ENCODE measurements at regions not wholly inside any gene's neighbourhood (a gene's known extent, or its start where the extent isn't known, plus 50 kb on each side); places are given as distances from the start of the nearest gene placed in this dataset.
"Not testable (repeated sequence)": the region's sequence is repeated elsewhere in the genome, so short reads cannot be mapped to it uniquely, and the experiment has no call there.

DNA sequence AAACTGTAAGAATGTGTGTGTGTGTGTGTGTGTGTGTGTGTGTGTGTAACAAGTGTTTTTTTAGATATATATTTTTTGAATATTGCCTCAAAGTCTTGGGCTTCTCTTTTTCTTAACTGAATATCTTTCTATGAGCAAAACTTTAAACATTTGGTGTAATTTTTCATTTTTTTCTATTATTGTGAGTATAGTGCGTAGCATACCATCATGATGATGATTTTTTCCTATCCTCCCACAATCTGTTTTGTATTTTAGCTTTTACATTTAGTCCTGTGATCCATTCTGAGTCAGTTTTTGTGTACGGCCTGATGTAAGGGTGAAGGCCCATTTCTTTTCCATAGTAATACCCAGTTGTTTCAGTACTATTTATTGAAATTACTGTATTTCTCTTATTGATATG is 680.6 kb downstream of the TTLL7 start:
- Histone ChIP-seq H3K9me3 (ENCODE audit: severe bottlenecking) (no peaks in the 10 kb centered on the region), H3K27me3 (ENCODE audit: insufficient read depth, poor library complexity, severe bottlenecking) (no peaks in the 10 kb centered on the region), H3K4me3 (ENCODE audit: severe bottlenecking) (no peak overlapping the region), H3K27ac (ENCODE audit: poor library complexity, severe bottlenecking) (no peak overlapping the region), H3K36me3 (ENCODE audit: low read depth) (no peaks in the 10 kb centered on the region), H3K4me1 (ENCODE audit: insufficient read depth, poor library complexity, severe bottlenecking) (no peaks in the 10 kb centered on the region)
- no peak for DNase-seq (ENCODE audit: low spot score)
- TF ChIP-seq, protein P1, sequence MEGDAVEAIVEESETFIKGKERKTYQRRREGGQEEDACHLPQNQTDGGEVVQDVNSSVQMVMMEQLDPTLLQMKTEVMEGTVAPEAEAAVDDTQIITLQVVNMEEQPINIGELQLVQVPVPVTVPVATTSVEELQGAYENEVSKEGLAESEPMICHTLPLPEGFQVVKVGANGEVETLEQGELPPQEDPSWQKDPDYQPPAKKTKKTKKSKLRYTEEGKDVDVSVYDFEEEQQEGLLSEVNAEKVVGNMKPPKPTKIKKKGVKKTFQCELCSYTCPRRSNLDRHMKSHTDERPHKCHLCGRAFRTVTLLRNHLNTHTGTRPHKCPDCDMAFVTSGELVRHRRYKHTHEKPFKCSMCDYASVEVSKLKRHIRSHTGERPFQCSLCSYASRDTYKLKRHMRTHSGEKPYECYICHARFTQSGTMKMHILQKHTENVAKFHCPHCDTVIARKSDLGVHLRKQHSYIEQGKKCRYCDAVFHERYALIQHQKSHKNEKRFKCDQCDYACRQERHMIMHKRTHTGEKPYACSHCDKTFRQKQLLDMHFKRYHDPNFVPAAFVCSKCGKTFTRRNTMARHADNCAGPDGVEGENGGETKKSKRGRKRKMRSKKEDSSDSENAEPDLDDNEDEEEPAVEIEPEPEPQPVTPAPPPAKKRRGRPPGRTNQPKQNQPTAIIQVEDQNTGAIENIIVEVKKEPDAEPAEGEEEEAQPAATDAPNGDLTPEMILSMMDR (IDR thresholded peaks at IDR 0.05; ENCODE audit: poor library complexity, severe bottlenecking) = no peak
- no peak for ATAC-seq (ENCODE audit: low read depth)

DNA sequence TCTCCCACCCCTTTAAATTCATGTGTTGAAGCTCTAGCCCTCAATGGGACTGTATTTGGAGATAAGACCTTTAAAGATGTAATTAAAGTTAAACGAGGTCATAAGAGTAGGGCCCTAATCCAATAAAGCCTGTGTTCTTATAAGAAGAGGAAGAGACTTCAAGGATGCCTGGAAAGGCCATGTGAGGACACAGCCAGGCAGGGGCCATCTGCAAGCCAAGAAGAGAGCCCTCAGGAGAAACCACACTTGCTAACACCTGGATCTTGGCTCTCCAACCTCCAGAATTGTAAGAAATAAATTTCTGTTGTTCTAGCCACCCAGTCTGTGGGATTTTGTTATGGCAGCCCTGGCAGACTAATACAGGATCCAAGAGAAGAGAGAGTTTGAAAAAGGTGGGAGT is 683.5 kb downstream of the TTLL7 start:
- H3K4me3 ChIP-seq (ENCODE audit: severe bottlenecking); ATAC-seq (ENCODE audit: low read depth); DNase-seq (ENCODE audit: low spot score); H3K9me3 ChIP-seq (ENCODE audit: severe bottlenecking); H3K27ac ChIP-seq (ENCODE audit: poor library complexity, severe bottlenecking); H3K4me1 ChIP-seq (ENCODE audit: insufficient read depth, poor library complexity, severe bottlenecking); H3K36me3 ChIP-seq (ENCODE audit: low read depth); H3K27me3 ChIP-seq (ENCODE audit: insufficient read depth, poor library complexity, severe bottlenecking): not testable (repeated sequence)

DNA sequence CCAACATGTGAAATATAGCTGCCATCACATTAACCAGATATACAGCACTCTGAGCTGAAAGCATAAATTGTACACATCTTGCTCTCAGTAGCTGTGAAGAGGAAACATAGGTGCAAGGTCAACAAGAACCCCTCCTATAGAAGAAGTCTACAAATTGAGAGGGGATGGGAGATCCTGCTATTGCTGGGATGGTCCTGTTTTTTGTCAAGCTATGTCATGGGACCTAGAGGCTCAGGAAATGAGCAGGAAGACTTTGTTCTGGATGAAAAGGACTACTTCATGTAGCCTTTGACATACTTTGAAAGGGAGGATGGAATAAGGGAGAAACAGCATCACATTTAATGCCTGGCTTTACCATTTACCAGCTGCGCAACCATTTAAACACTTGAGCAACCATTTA is 688.8 kb downstream of the TTLL7 start:
- H3K36me3 ChIP-seq (ENCODE audit: low read depth); H3K27ac ChIP-seq (ENCODE audit: poor library complexity, severe bottlenecking); H3K4me3 ChIP-seq (ENCODE audit: severe bottlenecking); H3K27me3 ChIP-seq (ENCODE audit: insufficient read depth, poor library complexity, severe bottlenecking); H3K9me3 ChIP-seq (ENCODE audit: severe bottlenecking); ATAC-seq (ENCODE audit: low read depth); DNase-seq (ENCODE audit: low spot score); H3K4me1 ChIP-seq (ENCODE audit: insufficient read depth, poor library complexity, severe bottlenecking): not testable (repeated sequence)

DNA sequence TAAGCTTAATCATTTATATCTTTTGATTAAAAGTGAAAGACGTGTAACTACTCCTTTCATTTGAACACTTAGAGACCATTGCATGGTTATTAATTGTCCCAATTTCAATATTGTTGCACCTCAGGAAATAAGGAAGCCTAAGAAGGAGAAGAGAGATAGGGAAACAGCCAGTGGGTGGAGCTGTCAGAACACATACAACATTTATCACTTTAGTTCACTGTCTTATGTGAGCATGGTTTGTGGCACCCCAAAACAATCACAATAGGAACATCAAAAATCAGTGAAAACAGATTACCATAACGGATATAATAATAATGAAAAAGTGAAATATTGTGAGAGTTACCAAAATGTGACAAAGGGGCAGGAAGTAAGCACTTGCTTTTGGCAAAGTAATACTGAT is 689.9 kb downstream of the TTLL7 start:
- not testable (repeated sequence) for ATAC-seq (ENCODE audit: low read depth); H3K4me1 ChIP-seq (ENCODE audit: insufficient read depth, poor library complexity, severe bottlenecking)

DNA sequence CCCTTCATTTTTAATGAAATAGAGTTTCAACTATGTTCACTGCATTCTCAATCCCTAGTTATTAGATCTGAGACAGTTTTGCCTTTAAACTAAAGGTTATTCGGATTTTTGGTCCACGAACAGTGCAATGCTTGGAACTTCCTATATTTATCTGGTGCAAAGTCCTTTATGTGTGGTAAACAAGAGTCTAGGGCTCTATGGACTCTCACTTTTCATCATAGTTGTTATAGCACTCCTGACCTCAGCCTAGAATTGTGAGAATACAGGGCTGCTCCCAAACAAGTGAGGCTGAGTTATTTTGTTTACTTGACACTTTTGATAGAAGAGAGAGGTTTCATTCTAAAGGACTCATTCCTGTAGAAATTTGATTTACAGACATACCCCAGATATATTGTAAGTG is 692.1 kb downstream of the TTLL7 start:
- not testable (repeated sequence) for H3K4me3 ChIP-seq (ENCODE audit: severe bottlenecking); H3K4me1 ChIP-seq (ENCODE audit: insufficient read depth, poor library complexity, severe bottlenecking); DNase-seq (ENCODE audit: low spot score); H3K36me3 ChIP-seq (ENCODE audit: low read depth); H3K27me3 ChIP-seq (ENCODE audit: insufficient read depth, poor library complexity, severe bottlenecking); ATAC-seq (ENCODE audit: low read depth); H3K9me3 ChIP-seq (ENCODE audit: severe bottlenecking); H3K27ac ChIP-seq (ENCODE audit: poor library complexity, severe bottlenecking)

More for the DNA sequence above, 689.9 kb downstream of the TTLL7 start:
- H3K27ac ChIP-seq (ENCODE audit: poor library complexity, severe bottlenecking); H3K27me3 ChIP-seq (ENCODE audit: insufficient read depth, poor library complexity, severe bottlenecking); H3K9me3 ChIP-seq (ENCODE audit: severe bottlenecking); H3K4me3 ChIP-seq (ENCODE audit: severe bottlenecking); H3K36me3 ChIP-seq (ENCODE audit: low read depth); DNase-seq (ENCODE audit: low spot score): not testable (repeated sequence)

DNA sequence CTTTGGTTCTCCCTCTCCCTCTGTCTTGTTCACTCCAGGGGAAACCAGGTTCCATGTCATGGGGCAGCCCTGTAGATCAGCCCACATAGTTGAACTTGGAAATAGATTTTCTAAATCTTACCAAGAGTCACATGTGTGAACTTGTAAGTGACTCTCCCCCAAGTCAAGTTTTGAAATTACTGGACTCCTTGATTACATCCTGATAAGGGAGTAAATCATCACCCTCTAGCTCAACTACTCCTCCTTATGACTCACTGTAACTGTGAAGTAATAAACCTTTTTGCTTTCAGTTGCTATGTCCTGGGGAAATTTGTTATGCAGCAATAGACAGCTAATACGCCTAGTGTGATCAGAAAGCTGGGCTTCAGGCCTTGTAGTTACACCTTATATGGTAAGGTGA is 703.3 kb downstream of the TTLL7 start:
- H3K4me1 ChIP-seq (ENCODE audit: insufficient read depth, poor library complexity, severe bottlenecking); H3K27ac ChIP-seq (ENCODE audit: poor library complexity, severe bottlenecking); H3K27me3 ChIP-seq (ENCODE audit: insufficient read depth, poor library complexity, severe bottlenecking); DNase-seq (ENCODE audit: low spot score); H3K36me3 ChIP-seq (ENCODE audit: low read depth); H3K9me3 ChIP-seq (ENCODE audit: severe bottlenecking); ATAC-seq (ENCODE audit: low read depth); H3K4me3 ChIP-seq (ENCODE audit: severe bottlenecking): not testable (repeated sequence)

DNA sequence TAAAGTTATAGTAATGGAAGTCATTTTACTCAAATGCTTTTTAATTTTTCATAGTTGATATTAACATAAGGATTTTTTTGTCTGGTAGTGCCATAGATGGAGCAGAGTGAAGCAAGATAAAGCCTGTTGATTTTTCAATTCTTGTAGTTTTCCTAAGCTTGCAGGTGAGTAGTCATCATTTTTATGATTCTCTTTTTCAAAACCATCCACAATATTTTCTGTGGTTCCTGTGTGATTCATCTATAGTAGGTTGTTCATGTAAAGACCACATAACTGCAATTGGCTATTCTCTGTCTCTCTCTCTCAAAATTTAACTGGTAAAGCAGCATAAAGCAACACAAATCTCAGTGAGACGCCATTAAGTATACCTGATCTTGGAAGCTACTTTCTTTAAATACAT is 711.5 kb downstream of the TTLL7 start:
- ATAC-seq (ENCODE audit: low read depth); H3K27me3 ChIP-seq (ENCODE audit: insufficient read depth, poor library complexity, severe bottlenecking); H3K4me3 ChIP-seq (ENCODE audit: severe bottlenecking); H3K4me1 ChIP-seq (ENCODE audit: insufficient read depth, poor library complexity, severe bottlenecking); H3K9me3 ChIP-seq (ENCODE audit: severe bottlenecking); DNase-seq (ENCODE audit: low spot score); H3K36me3 ChIP-seq (ENCODE audit: low read depth); H3K27ac ChIP-seq (ENCODE audit: poor library complexity, severe bottlenecking): not testable (repeated sequence)

DNA sequence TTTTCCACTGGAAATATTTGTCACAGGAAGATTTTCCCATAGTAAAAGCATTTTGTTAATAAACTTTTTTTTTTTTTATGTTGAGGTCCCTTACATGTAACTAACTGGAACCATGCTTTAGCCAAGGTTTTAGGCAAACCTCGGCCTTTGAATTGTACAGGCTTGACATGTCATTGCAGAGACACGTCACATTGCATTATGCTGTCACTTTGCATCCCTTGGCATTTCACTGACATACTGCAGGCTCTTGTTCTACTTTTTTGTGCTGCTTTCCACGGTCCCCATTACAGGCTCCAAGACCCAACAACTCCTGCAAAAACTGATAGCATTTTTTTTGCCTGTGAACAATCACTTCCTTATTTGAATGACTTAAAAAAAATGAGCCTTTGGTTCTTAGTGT is 724.3 kb downstream of the TTLL7 start:
- ATAC-seq (ENCODE audit: low read depth); H3K4me3 ChIP-seq (ENCODE audit: severe bottlenecking); H3K27me3 ChIP-seq (ENCODE audit: insufficient read depth, poor library complexity, severe bottlenecking); H3K27ac ChIP-seq (ENCODE audit: poor library complexity, severe bottlenecking); DNase-seq (ENCODE audit: low spot score); H3K4me1 ChIP-seq (ENCODE audit: insufficient read depth, poor library complexity, severe bottlenecking); H3K9me3 ChIP-seq (ENCODE audit: severe bottlenecking); H3K36me3 ChIP-seq (ENCODE audit: low read depth): not testable (repeated sequence)

DNA sequence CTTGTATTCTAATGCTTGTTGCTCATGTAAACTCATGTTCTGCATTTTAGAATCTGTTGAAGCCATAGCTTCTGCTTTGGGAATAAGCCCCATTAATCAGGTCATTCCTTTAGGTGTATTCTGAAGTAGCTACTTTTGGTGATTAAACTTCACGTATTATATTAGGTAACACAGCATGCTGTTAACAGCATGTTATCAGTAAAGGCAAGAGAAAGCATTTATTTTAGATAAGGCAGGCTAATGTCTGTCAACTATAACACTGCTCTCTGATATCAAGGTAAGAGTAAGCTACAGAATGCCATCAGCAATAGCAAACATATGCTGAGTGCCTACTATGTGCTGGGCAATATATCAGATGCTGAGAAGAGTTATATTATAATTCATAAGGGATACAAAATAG is 726.4 kb downstream of the TTLL7 start:
- H3K27ac ChIP-seq (ENCODE audit: poor library complexity, severe bottlenecking); H3K27me3 ChIP-seq (ENCODE audit: insufficient read depth, poor library complexity, severe bottlenecking); H3K4me1 ChIP-seq (ENCODE audit: insufficient read depth, poor library complexity, severe bottlenecking); ATAC-seq (ENCODE audit: low read depth); DNase-seq (ENCODE audit: low spot score); H3K36me3 ChIP-seq (ENCODE audit: low read depth); H3K9me3 ChIP-seq (ENCODE audit: severe bottlenecking); H3K4me3 ChIP-seq (ENCODE audit: severe bottlenecking): not testable (repeated sequence)

DNA sequence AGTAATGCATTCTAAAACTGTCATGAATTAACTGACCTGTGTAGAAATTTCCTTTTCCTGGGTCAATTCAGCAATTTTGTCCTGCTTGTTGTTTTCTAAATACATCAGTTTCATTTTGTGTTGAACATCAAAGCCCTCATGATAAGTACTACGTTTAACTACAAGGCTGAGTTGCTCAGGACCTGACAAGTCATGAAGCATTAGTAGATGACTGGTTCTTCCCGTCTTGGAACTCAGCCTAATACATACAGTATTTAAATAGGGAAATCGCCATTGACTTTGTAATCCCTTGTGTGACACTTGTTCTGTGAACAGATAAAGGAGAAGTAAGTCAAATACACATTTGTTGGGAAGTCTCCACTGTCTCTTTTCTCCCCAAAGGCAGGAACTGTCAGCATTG is 727.1 kb downstream of the TTLL7 start:
- not testable (repeated sequence) for H3K27me3 ChIP-seq (ENCODE audit: insufficient read depth, poor library complexity, severe bottlenecking); DNase-seq (ENCODE audit: low spot score); H3K4me3 ChIP-seq (ENCODE audit: severe bottlenecking); H3K27ac ChIP-seq (ENCODE audit: poor library complexity, severe bottlenecking); H3K4me1 ChIP-seq (ENCODE audit: insufficient read depth, poor library complexity, severe bottlenecking); H3K36me3 ChIP-seq (ENCODE audit: low read depth); H3K9me3 ChIP-seq (ENCODE audit: severe bottlenecking); ATAC-seq (ENCODE audit: low read depth)

DNA sequence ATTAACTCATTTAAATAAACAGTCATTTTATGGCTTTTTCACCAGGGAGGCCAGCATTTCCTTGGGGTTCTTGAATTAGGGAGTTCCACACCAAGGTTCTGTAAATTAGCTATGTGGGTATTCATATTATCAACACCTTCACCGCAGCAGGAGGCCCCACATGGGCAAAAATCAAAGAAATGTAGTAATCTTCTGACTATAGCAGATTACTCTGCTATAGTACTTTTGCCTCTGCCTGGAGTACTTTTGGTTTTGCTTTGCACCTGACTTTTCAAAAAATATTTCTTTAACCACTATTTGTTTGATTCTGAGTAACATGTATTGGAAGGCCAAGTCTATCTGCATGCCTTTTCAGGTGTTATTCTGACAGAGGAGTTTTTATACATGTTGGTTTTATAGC is 728.1 kb downstream of the TTLL7 start:
- not testable (repeated sequence) for H3K36me3 ChIP-seq (ENCODE audit: low read depth); DNase-seq (ENCODE audit: low spot score); H3K27me3 ChIP-seq (ENCODE audit: insufficient read depth, poor library complexity, severe bottlenecking); H3K4me1 ChIP-seq (ENCODE audit: insufficient read depth, poor library complexity, severe bottlenecking); H3K27ac ChIP-seq (ENCODE audit: poor library complexity, severe bottlenecking); H3K4me3 ChIP-seq (ENCODE audit: severe bottlenecking); H3K9me3 ChIP-seq (ENCODE audit: severe bottlenecking); ATAC-seq (ENCODE audit: low read depth)
